ENCODE measurements at regions not wholly inside any gene's neighbourhood (a gene's known extent, or its start where the extent isn't known, plus 50 kb on each side); places are given as distances from the start of the nearest gene placed in this dataset.

- no peak for TF ChIP-seq PATZ1 (CRISPR knock-in tag; IDR thresholded peaks at IDR 0.05; ENCODE audit: borderline replicate concordance)
- TF ChIP-seq BACH2 (CRISPR knock-in tag; IDR thresholded peaks at IDR 0.05; ENCODE audit: borderline replicate concordance): no peak
- TF ChIP-seq ESRRG (CRISPR knock-in tag; IDR thresholded peaks at IDR 0.05): no peak
- TF ChIP-seq ZNF565 (CRISPR knock-in tag; conservative IDR thresholded peaks at IDR 0.05; ENCODE audit: low read depth): no peak
- TF ChIP-seq ZFP3 (CRISPR knock-in tag; IDR thresholded peaks at IDR 0.05): no peak
- TF ChIP-seq RARB (CRISPR knock-in tag; IDR thresholded peaks at IDR 0.05): no peak
- TF ChIP-seq OSR1 (CRISPR knock-in tag; IDR thresholded peaks at IDR 0.05): no peak
- TF ChIP-seq POU6F1 (CRISPR knock-in tag; IDR thresholded peaks at IDR 0.05; ENCODE audit: borderline replicate concordance, low read depth): no peak
- TF ChIP-seq ARNTL (CRISPR knock-in tag; IDR thresholded peaks at IDR 0.05; ENCODE audit: borderline replicate concordance, low read depth): no peak
- TF ChIP-seq CSDC2 (CRISPR knock-in tag; IDR thresholded peaks at IDR 0.05): no peak
- no peak for TF ChIP-seq ZNF8 (CRISPR knock-in tag; IDR thresholded peaks at IDR 0.05)
These were observed 183.1 kb upstream of the KCNMB2 start for GRCh38 chr3:178353006-178353694.

Data from SK-N-SH treated with all-trans-retinoic acid at 6 μM for 48 hours (cell line).